ENCODE measurements at regions not wholly inside any gene's neighbourhood (a gene's known extent, or its start where the extent isn't known, plus 50 kb on each side); places are given as distances from the start of the nearest gene placed in this dataset.

GRCh38 chr6:126947070-126947469, 171.4 kb upstream of the RSPO3 start:
- Histone ChIP-seq H4K20me1 (ENCODE audit: insufficient read depth) (no peaks in the 10 kb centered on the region), H3K79me2 (ENCODE audit: insufficient read depth, low read length) (no peaks in the 10 kb centered on the region), H3K36me3 (ENCODE audit: control insufficient read depth in 1 of 2, insufficient read depth in 2 of 2, low read length in 2 of 2) (no peaks in the 10 kb centered on the region), H3K27ac (ENCODE audit: low read depth, low read length) (no peak overlapping the region), H3K27me3 (ENCODE audit: insufficient read depth, low read length) (peaks cover 13% of the 10 kb centered on the region; the same call in 1 of the 2 replicates), H3K4me3 (replicated peaks in 1 of 2; ENCODE audit: low read depth in 1 of 2, low read length in 2 of 2) (no peak overlapping the region), H2AFZ (ENCODE audit: low read depth, low read length, poor library complexity, severe bottlenecking) (no peak overlapping the region), H3K9me3 (ENCODE audit: control insufficient read depth in 1 of 2, insufficient read depth in 1 of 2, low read depth in 1 of 2, low read length in 2 of 2) (no peaks in the 10 kb centered on the region), H3K9me2 (ENCODE audit: insufficient read depth) (no peaks in the 10 kb centered on the region), H3K4me2 (ENCODE audit: low read length) (no peak overlapping the region), H3K9ac (ENCODE audit: low read length) (no peak overlapping the region), H3K4me1 (ENCODE audit: control insufficient read depth in 1 of 2, insufficient read depth in 2 of 2, low read length in 2 of 2) (no peaks in the 10 kb centered on the region)
- DNase-seq (ENCODE audit: low read depth, low spot score) (no peak), ATAC-seq (no peak)
- POLR2A ChIA-PET = no interaction called here
- RAD21 ChIA-PET (ENCODE audit: low non-redundant PET in 1 of 2, low total read pairs in 2 of 2, uncharacterized antibody in 2 of 2, unreplicated experiment in 2 of 2) = no interaction called here
- intact Hi-C loops (cut with micrococcal nuclease) = no loop called here
- CTCF ChIA-PET = no interaction called here
- BruUV-seq (replicated peaks) = no TSS peak
- TF ChIP-seq CTCF (IDR thresholded peaks at IDR 0.05 in 2 of 3, conservative IDR thresholded peaks at IDR 0.05 in 1 of 3; ENCODE audit: borderline replicate concordance in 1 of 3, insufficient read depth in 1 of 3, low read depth in 2 of 3, low read length in 2 of 3) = no peak
- TF ChIP-seq CEBPB (IDR thresholded peaks at IDR 0.05; ENCODE audit: low read depth) = no peak
- TF ChIP-seq MAX (IDR thresholded peaks at IDR 0.05) = no peak
- no peak for TF ChIP-seq SIN3A (IDR thresholded peaks at IDR 0.05; ENCODE audit: low read depth)
- TF ChIP-seq ELF1 (IDR thresholded peaks at IDR 0.05; ENCODE audit: borderline replicate concordance, low read depth) = no peak
- TF ChIP-seq FOSL1 (IDR thresholded peaks at IDR 0.05; ENCODE audit: low read depth) = no peak
- no peak for TF ChIP-seq CBX3 (IDR thresholded peaks at IDR 0.05; ENCODE audit: low read depth)
- no peak for TF ChIP-seq JUND (IDR thresholded peaks at IDR 0.05)
- TF ChIP-seq ATF3 (IDR thresholded peaks at IDR 0.05) = no peak

- no peak overlapping the region for H3K4me3 ChIP-seq (replicated peaks in 1 of 2; ENCODE audit: low read depth in 1 of 2, low read length in 2 of 2)
- intact Hi-C loops (cut with micrococcal nuclease) = no loop called here
- no peaks in the 10 kb centered on the region for H4K20me1 ChIP-seq (ENCODE audit: insufficient read depth)
- ChIA-PET CTCF (no interaction called here), RAD21 (ENCODE audit: low non-redundant PET in 1 of 2, low total read pairs in 2 of 2, uncharacterized antibody in 2 of 2, unreplicated experiment in 2 of 2) (no interaction called here), POLR2A (no interaction called here)
- H3K36me3 ChIP-seq (ENCODE audit: control insufficient read depth in 1 of 2, insufficient read depth in 2 of 2, low read length in 2 of 2) = no peaks in the 10 kb centered on the region
- no peaks in the 10 kb centered on the region for H3K9me2 ChIP-seq (ENCODE audit: insufficient read depth)
- H3K27me3 ChIP-seq (ENCODE audit: insufficient read depth, low read length) = peaks cover 18% of the 10 kb centered on the region; the same call in 1 of the 2 replicates
- TF ChIP-seq ZFX (IDR thresholded peaks at IDR 0.05) (no peak), ELF1 (IDR thresholded peaks at IDR 0.05; ENCODE audit: borderline replicate concordance, low read depth) (no peak), ATF3 (IDR thresholded peaks at IDR 0.05) (no peak), CEBPB (IDR thresholded peaks at IDR 0.05; ENCODE audit: low read depth) (no peak), EGR1 (IDR thresholded peaks at IDR 0.05; ENCODE audit: low read depth) (no peak), ZBTB33 (IDR thresholded peaks at IDR 0.05; ENCODE audit: extremely low read depth, insufficient replicate concordance, low read length) (no peak), POLR2A (IDR thresholded peaks at IDR 0.05; ENCODE audit: borderline replicate concordance, extremely low read depth, insufficient read depth, insufficient read length) (no peak), CBX3 (IDR thresholded peaks at IDR 0.05; ENCODE audit: low read depth) (no peak)
- no TSS peak for BruUV-seq (replicated peaks)
- H3K9ac ChIP-seq (ENCODE audit: low read length) = no peak overlapping the region
- no peaks in the 10 kb centered on the region for H3K9me3 ChIP-seq (ENCODE audit: control insufficient read depth in 1 of 2, insufficient read depth in 1 of 2, low read depth in 1 of 2, low read length in 2 of 2)
- no peak for DNase-seq (ENCODE audit: low read depth, low spot score)
- H3K4me1 ChIP-seq (ENCODE audit: control insufficient read depth in 1 of 2, insufficient read depth in 2 of 2, low read length in 2 of 2) = no peaks in the 10 kb centered on the region
- no peaks in the 10 kb centered on the region for H3K79me2 ChIP-seq (ENCODE audit: insufficient read depth, low read length)
- no peak for ATAC-seq
- H2AFZ ChIP-seq (ENCODE audit: low read depth, low read length, poor library complexity, severe bottlenecking) = no peak overlapping the region
- H3K4me2 ChIP-seq (ENCODE audit: low read length) = no peak overlapping the region
- no peak overlapping the region for H3K27ac ChIP-seq (ENCODE audit: low read depth, low read length)
These were observed 168.7 kb upstream of the RSPO3 start for GRCh38 chr6:126949786-126950185.
